ENCODE measurements at regions not wholly inside any gene's neighbourhood (a gene's known extent, or its start where the extent isn't known, plus 50 kb on each side); places are given as distances from the start of the nearest gene placed in this dataset.

- Histone ChIP-seq H3K36me3 (ENCODE audit: low read depth) (no peaks in the 10 kb centered on the region), H3K9ac (no peak overlapping the region), H3K4me3 (no peak overlapping the region), H3F3A (ENCODE audit: insufficient read depth) (no peaks in the 10 kb centered on the region), H3K9me2 (ENCODE audit: insufficient read depth) (no peaks in the 10 kb centered on the region), H3K9me3 (ENCODE audit: low read depth) (no peaks in the 10 kb centered on the region), H3K27me3 (replicated peaks; ENCODE audit: insufficient read depth) (no peaks in the 10 kb centered on the region), H2AFZ (no peak overlapping the region), H4K20me1 (ENCODE audit: insufficient read depth) (no peaks in the 10 kb centered on the region), H3K27ac (no peak overlapping the region), H3K79me2 (ENCODE audit: insufficient read depth) (no peaks in the 10 kb centered on the region), H3K4me1 (ENCODE audit: insufficient read depth) (no peaks in the 10 kb centered on the region), H3K4me2 (ENCODE audit: unreplicated experiment) (no peak overlapping the region)
- TF ChIP-seq EZH2 (IDR thresholded peaks at IDR 0.05; ENCODE audit: insufficient read depth, poor library complexity, severe bottlenecking) = no peak
- no peak for TF ChIP-seq EZH2phosphoT487 (IDR thresholded peaks at IDR 0.05; ENCODE audit: insufficient read depth, low read depth)
- no peak for DNase-seq
- in situ Hi-C loops (cut with MboI) = no loop called here
- WGBS, 2 experiments (ENCODE audit: low coverage in 1 of 2, low lambda C conversion rate in 2 of 2, missing lambda C conversion rate in 2 of 2) = 27 to 34% methylated on average over 6 of the region's 6 CpGs
Measured at GRCh38 chr5:87898574-87898973, 370.1 kb downstream of the TMEM161B start.

GRCh38 chr5:87888139-87888538 lies 380.5 kb downstream of the TMEM161B start:
- Histone ChIP-seq H3K4me2 (ENCODE audit: unreplicated experiment) (no peak overlapping the region), H3K36me3 (ENCODE audit: low read depth) (no peaks in the 10 kb centered on the region), H3K9me3 (ENCODE audit: low read depth) (no peaks in the 10 kb centered on the region)

GRCh38 chr5:87887247-87887646 lies 381.4 kb downstream of the TMEM161B start:
- no peaks in the 10 kb centered on the region for H3K9me3 ChIP-seq (ENCODE audit: low read depth)
- no peak overlapping the region for H3K4me3 ChIP-seq
- no peaks in the 10 kb centered on the region for H3K36me3 ChIP-seq (ENCODE audit: low read depth)
- H3K9ac ChIP-seq = no peak overlapping the region
- no peaks in the 10 kb centered on the region for H3K79me2 ChIP-seq (ENCODE audit: insufficient read depth)
- H2AFZ ChIP-seq = no peak overlapping the region
- in situ Hi-C loops (cut with MboI) = no loop called here
- no peaks in the 10 kb centered on the region for H3K4me1 ChIP-seq (ENCODE audit: insufficient read depth)
- no peaks in the 10 kb centered on the region for H3F3A ChIP-seq (ENCODE audit: insufficient read depth)
- no peak for DNase-seq
- H4K20me1 ChIP-seq (ENCODE audit: insufficient read depth) = no peaks in the 10 kb centered on the region
- H3K4me2 ChIP-seq (ENCODE audit: unreplicated experiment) = no peak overlapping the region
- WGBS, 2 experiments (ENCODE audit: low coverage in 1 of 2, low lambda C conversion rate in 2 of 2, missing lambda C conversion rate in 2 of 2) = 5 to 9% methylated on average over 2 of the region's 2 CpGs
- TF ChIP-seq EZH2 (IDR thresholded peaks at IDR 0.05; ENCODE audit: insufficient read depth, poor library complexity, severe bottlenecking) (no peak), EZH2phosphoT487 (IDR thresholded peaks at IDR 0.05; ENCODE audit: insufficient read depth, low read depth) (no peak)
- H3K27ac ChIP-seq = no peak overlapping the region
- H3K27me3 ChIP-seq (replicated peaks; ENCODE audit: insufficient read depth) = no peaks in the 10 kb centered on the region
- no peaks in the 10 kb centered on the region for H3K9me2 ChIP-seq (ENCODE audit: insufficient read depth)

More at GRCh38 chr5:87888139-87888538, 380.5 kb downstream of the TMEM161B start:
- no peak for TF ChIP-seq EZH2phosphoT487 (IDR thresholded peaks at IDR 0.05; ENCODE audit: insufficient read depth, low read depth)
- TF ChIP-seq EZH2 (IDR thresholded peaks at IDR 0.05; ENCODE audit: insufficient read depth, poor library complexity, severe bottlenecking) = no peak
- Histone ChIP-seq H3K9me2 (ENCODE audit: insufficient read depth) (no peaks in the 10 kb centered on the region), H3K9ac (no peak overlapping the region), H3K79me2 (ENCODE audit: insufficient read depth) (no peaks in the 10 kb centered on the region), H3K4me3 (no peak overlapping the region), H3K4me1 (ENCODE audit: insufficient read depth) (no peaks in the 10 kb centered on the region), H3K27ac (no peak overlapping the region), H4K20me1 (ENCODE audit: insufficient read depth) (no peaks in the 10 kb centered on the region), H3K27me3 (replicated peaks; ENCODE audit: insufficient read depth) (no peaks in the 10 kb centered on the region), H2AFZ (no peak overlapping the region), H3F3A (ENCODE audit: insufficient read depth) (no peaks in the 10 kb centered on the region)
- in situ Hi-C loops (cut with MboI) = no loop called here
- 0 to 3% methylated on average over 2 of the region's 2 CpGs for WGBS, 2 experiments (ENCODE audit: low coverage in 1 of 2, low lambda C conversion rate in 2 of 2, missing lambda C conversion rate in 2 of 2)
- no peak for DNase-seq

GRCh38 chr5:87886164-87886563 lies 382.5 kb downstream of the TMEM161B start:
- in situ Hi-C loops (cut with MboI) = no loop called here
- Histone ChIP-seq H3K9ac (no peak overlapping the region), H3K36me3 (ENCODE audit: low read depth) (no peaks in the 10 kb centered on the region), H3K79me2 (ENCODE audit: insufficient read depth) (no peaks in the 10 kb centered on the region), H3K4me3 (no peak overlapping the region), H4K20me1 (ENCODE audit: insufficient read depth) (no peaks in the 10 kb centered on the region), H3K4me2 (ENCODE audit: unreplicated experiment) (no peak overlapping the region), H3F3A (ENCODE audit: insufficient read depth) (no peaks in the 10 kb centered on the region), H3K4me1 (ENCODE audit: insufficient read depth) (no peaks in the 10 kb centered on the region), H2AFZ (no peak overlapping the region), H3K27me3 (replicated peaks; ENCODE audit: insufficient read depth) (no peaks in the 10 kb centered on the region), H3K27ac (no peak overlapping the region), H3K9me3 (ENCODE audit: low read depth) (no peaks in the 10 kb centered on the region), H3K9me2 (ENCODE audit: insufficient read depth) (no peaks in the 10 kb centered on the region)
- no peak for DNase-seq
- WGBS, 2 experiments (ENCODE audit: low coverage in 1 of 2, low lambda C conversion rate in 2 of 2, missing lambda C conversion rate in 2 of 2) = 0 to 4% methylated on average over 1 of the region's 1 CpG
- TF ChIP-seq EZH2phosphoT487 (IDR thresholded peaks at IDR 0.05; ENCODE audit: insufficient read depth, low read depth) (no peak), EZH2 (IDR thresholded peaks at IDR 0.05; ENCODE audit: insufficient read depth, poor library complexity, severe bottlenecking) (no peak)

GRCh38 chr5:87885758-87886157 lies 382.9 kb downstream of the TMEM161B start:
- H2AFZ ChIP-seq = no peak overlapping the region
- no peaks in the 10 kb centered on the region for H3K4me1 ChIP-seq (ENCODE audit: insufficient read depth)
- no peak overlapping the region for H3K9ac ChIP-seq
- no peak overlapping the region for H3K4me3 ChIP-seq
- no peak for DNase-seq
- TF ChIP-seq EZH2 (IDR thresholded peaks at IDR 0.05; ENCODE audit: insufficient read depth, poor library complexity, severe bottlenecking) (no peak), EZH2phosphoT487 (IDR thresholded peaks at IDR 0.05; ENCODE audit: insufficient read depth, low read depth) (no peak)
- in situ Hi-C loops (cut with MboI) = no loop called here
- WGBS, 2 experiments (ENCODE audit: low coverage in 1 of 2, low lambda C conversion rate in 2 of 2, missing lambda C conversion rate in 2 of 2) = 0 to 8% methylated on average over 1 of the region's 1 CpG
- no peaks in the 10 kb centered on the region for H3K79me2 ChIP-seq (ENCODE audit: insufficient read depth)
- H3K36me3 ChIP-seq (ENCODE audit: low read depth) = no peaks in the 10 kb centered on the region
- H3K4me2 ChIP-seq (ENCODE audit: unreplicated experiment) = no peak overlapping the region
- H3K9me2 ChIP-seq (ENCODE audit: insufficient read depth) = no peaks in the 10 kb centered on the region
- no peaks in the 10 kb centered on the region for H3K9me3 ChIP-seq (ENCODE audit: low read depth)
- H4K20me1 ChIP-seq (ENCODE audit: insufficient read depth) = no peaks in the 10 kb centered on the region
- no peaks in the 10 kb centered on the region for H3K27me3 ChIP-seq (replicated peaks; ENCODE audit: insufficient read depth)
- H3K27ac ChIP-seq = no peak overlapping the region
- H3F3A ChIP-seq (ENCODE audit: insufficient read depth) = no peaks in the 10 kb centered on the region

All from GM23248 (cell line).